Activated B cell treated with CpG ODN at 0.5 μM for 24 hours (primary cell): ENCODE measurements at regions not wholly inside any gene's neighbourhood (a gene's known extent, or its start where the extent isn't known, plus 50 kb on each side); places are given as distances from the start of the nearest gene placed in this dataset.

Experiments used
- ATAC-seq: fragments of 200-7000 bp; cut with Tn5 transposase; one replicate; pipeline ENCODE4 v1.10.0; 2021; ENCODE audit warnings: low read depth, mild to moderate bottlenecking, moderate library complexity
- CTCF ChIA-PET: fragments of 350-600 bp; sonication (Branson Sonifier 250); formaldehyde crosslinking; loops from one replicate; lab custom pipeline; 2021; ENCODE audit warnings: antibody characterized with exemption; lab: Charles Lee
- POLR2A ChIA-PET: fragments of 350-600 bp; sonication (Branson Sonifier 250); formaldehyde crosslinking; loops from one replicate; lab custom pipeline; 2021; ENCODE audit warnings: antibody characterized with exemption; lab: Charles Lee
- DNase-seq: peaks from one replicate; pipeline ENCODE4 v3.0.0; 2022
- H3K27ac Mint-ChIP-seq: one replicate; pipeline ENCODE4 v1.8.0; 2020; ENCODE audit warnings: mixed read lengths
- H3K27me3 Mint-ChIP-seq: one replicate; pipeline ENCODE4 v1.8.0; 2021; ENCODE audit warnings: mixed read lengths
- H3K36me3 Mint-ChIP-seq: one replicate; pipeline ENCODE4 v1.8.0; 2021; ENCODE audit warnings: low read depth, mixed read lengths
- H3K4me1 Mint-ChIP-seq: one replicate; pipeline ENCODE4 v1.8.0; 2021; ENCODE audit warnings: mixed read lengths
- H3K4me3 Mint-ChIP-seq: one replicate; pipeline ENCODE4 v1.8.0; 2020; ENCODE audit warnings: mild to moderate bottlenecking, mixed read lengths
- H3K9me3 Mint-ChIP-seq: one replicate; pipeline ENCODE4 v1.8.0; 2020; ENCODE audit warnings: mixed read lengths
- CTCF ChIP-seq: fragments of 200-600 bp; IDR thresholded peaks from one replicate; pipeline ENCODE4 v1.8.0; 2022; ENCODE audit warnings: antibody characterized with exemption, mild to moderate bottlenecking
- intact Hi-C: fragments of 100-400 bp; cut with micrococcal nuclease; formaldehyde crosslinking; loops from one replicate; pipeline ENCODE4 v1.15.1; 2024

GRCh38 chr19:31071136-31071855 is 277.9 kb downstream of the TSHZ3 start:
- TF ChIP-seq CTCF: no peak
- Mint-ChIP-seq H3K4me3 (no peak overlapping the region), H3K27ac (no peak overlapping the region), H3K27me3 (no peaks in the 10 kb centered on the region), H3K4me1 (no peaks in the 10 kb centered on the region), H3K9me3 (no peaks in the 10 kb centered on the region), H3K36me3 (no peaks in the 10 kb centered on the region)
- ATAC-seq (no peak), DNase-seq (no peak)
- ChIA-PET POLR2A (no interaction called here), CTCF (no interaction called here)
- intact Hi-C loops: no loop called here

- Mint-ChIP-seq H3K4me3 (no peak overlapping the region), H3K36me3 (no peaks in the 10 kb centered on the region), H3K4me1 (no peaks in the 10 kb centered on the region), H3K27ac (no peak overlapping the region), H3K9me3 (no peaks in the 10 kb centered on the region), H3K27me3 (no peaks in the 10 kb centered on the region)
- DNase-seq (no peak), ATAC-seq (no peak)
- ChIA-PET CTCF (no interaction called here), POLR2A (no interaction called here)
- intact Hi-C loops: no loop called here
- TF ChIP-seq CTCF: no peak
Measured at GRCh38 chr19:31070146-31071065, 278.8 kb downstream of the TSHZ3 start.

- Mint-ChIP-seq H3K27me3 (no peaks in the 10 kb centered on the region), H3K36me3 (no peaks in the 10 kb centered on the region), H3K9me3 (peaks cover 3% of the 10 kb centered on the region), H3K4me1 (no peaks in the 10 kb centered on the region), H3K4me3 (no peak overlapping the region), H3K27ac (no peak overlapping the region)
- TF ChIP-seq CTCF: no peak
- POLR2A ChIA-PET: no interaction called here
- intact Hi-C loops: no loop called here
- ATAC-seq: no peak
- CTCF ChIA-PET: no interaction called here
- no peak for DNase-seq
Measured at GRCh38 chr19:31068268-31068667, 281.0 kb downstream of the TSHZ3 start.

GRCh38 chr19:31066385-31066784 is 282.9 kb downstream of the TSHZ3 start:
- intact Hi-C loops: no loop called here
- POLR2A ChIA-PET: no interaction called here
- ATAC-seq (no peak), DNase-seq (no peak)
- no peaks in the 10 kb centered on the region for H3K27me3 Mint-ChIP-seq
- H3K27ac Mint-ChIP-seq: no peak overlapping the region
- CTCF ChIA-PET: no interaction called here
- H3K4me3 Mint-ChIP-seq: no peak overlapping the region
- H3K4me1 Mint-ChIP-seq: no peaks in the 10 kb centered on the region
- TF ChIP-seq CTCF: no peak
- no peaks in the 10 kb centered on the region for H3K36me3 Mint-ChIP-seq
- peaks cover 7% of the 10 kb centered on the region for H3K9me3 Mint-ChIP-seq

- Mint-ChIP-seq H3K4me1 (no peaks in the 10 kb centered on the region), H3K27me3 (no peaks in the 10 kb centered on the region), H3K4me3 (no peak overlapping the region), H3K27ac (no peak overlapping the region), H3K36me3 (no peaks in the 10 kb centered on the region), H3K9me3 (peaks cover 17% of the 10 kb centered on the region)
- ATAC-seq: no peak
- DNase-seq: no peak
- no peak for TF ChIP-seq CTCF
- ChIA-PET POLR2A (no interaction called here), CTCF (no interaction called here)
- intact Hi-C loops: no loop called here
Measured at GRCh38 chr19:31064491-31064890, 284.7 kb downstream of the TSHZ3 start.
